DMS 273 (cell line): ENCODE measurements at regions not wholly inside any gene's neighbourhood (a gene's known extent, or its start where the extent isn't known, plus 50 kb on each side); places are given as distances from the start of the nearest gene placed in this dataset.
"Not testable (repeated sequence)": the region's sequence is repeated elsewhere in the genome, so short reads cannot be mapped to it uniquely, and the experiment has no call there.

Experiments used
- DNase-seq: peaks from one replicate; lab custom pipeline; 2025; ENCODE audit not compliant: unreplicated experiment; lab: John Stamatoyannopoulos, UW

GRCh38 chr5:28400076-28400475, 1361.7 kb upstream of the CDH9 start:
- no peak for DNase-seq

GRCh38 chr5:28399211-28399610, 1360.8 kb upstream of the CDH9 start:
- no peak for DNase-seq

DNA sequence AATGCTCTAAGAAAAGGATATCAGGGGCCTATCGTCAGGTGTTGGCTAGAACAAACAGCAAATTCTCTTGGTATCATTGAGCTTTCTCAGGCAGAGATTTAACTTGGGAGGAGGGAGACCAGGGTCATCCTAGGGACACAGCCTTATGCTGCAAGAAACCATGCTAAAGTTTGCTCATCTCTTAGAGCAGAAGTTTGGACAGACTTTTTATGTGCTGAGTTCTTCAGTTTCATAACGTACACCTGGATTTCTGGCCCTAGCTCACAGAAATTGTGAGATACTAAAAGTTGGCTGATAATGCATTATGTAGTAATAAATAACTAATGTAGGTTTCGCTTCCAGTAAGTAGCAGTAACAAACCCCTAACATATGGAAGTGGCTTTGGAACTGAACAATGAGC, 1359.8 kb upstream of the CDH9 start:
- DNase-seq: no peak

DNA sequence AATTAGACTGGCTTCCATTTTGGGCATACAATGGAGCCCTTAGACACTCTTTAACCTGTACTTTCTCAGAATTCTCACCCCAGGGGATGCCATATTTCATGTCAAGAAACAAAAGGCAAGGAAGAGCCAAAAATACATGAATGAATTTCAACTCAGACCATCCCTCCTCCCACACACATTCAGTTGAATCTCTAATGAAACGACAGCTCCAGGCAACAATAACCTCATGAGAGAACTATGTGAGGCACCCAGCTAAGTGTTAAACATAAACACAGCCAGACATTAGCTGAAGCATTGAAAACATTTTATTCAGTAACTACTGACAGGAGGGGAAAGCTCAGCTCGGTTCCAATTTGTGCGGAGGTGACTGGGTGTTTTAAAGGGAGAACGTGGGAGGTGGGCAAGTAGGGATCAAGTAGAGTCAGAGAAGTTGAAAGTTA, 1359.1 kb upstream of the CDH9 start:
- DNase-seq: no peak

DNA sequence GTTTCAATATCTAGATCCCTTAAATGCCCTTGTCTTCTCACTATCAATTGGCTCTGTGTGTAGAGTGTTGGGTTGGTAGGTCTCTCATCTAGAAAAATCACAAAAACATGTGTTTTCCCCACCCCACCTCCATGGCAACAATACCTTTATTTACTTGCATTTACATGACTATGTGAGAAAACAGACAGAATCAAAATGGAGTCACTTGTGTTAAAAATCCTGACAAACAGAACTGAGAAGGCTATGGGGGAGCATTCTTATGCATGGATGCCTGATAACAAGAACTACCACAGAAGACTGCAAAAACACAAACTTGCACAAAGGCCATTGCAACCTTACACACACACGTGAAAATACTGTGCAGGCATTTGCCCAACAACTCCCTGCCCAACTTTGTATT, 1352.9 kb upstream of the CDH9 start:
- DNase-seq: no peak

DNA sequence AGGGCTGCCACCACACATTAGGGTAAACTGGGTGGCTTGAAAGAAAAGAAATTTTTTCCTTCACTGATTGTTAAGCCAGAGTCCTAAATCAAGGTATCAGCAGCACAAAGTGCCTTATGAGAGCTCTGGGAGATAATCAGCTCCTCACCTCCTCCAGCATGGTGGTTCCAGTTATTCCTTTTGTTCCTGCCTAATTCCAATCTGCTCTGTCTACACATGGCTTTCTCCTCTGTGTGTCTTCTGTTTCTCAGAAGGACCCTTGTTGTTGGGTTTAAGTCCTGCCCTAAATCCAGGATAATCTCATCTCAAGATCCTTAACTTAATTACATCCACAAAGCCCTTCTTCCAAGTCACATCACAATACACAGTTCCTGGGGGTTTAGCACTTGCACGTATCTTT, 1352.0 kb upstream of the CDH9 start:
- no peak for DNase-seq

GRCh38 chr5:28389727-28390126, 1351.3 kb upstream of the CDH9 start:
- DNase-seq: not testable (repeated sequence)

DNA sequence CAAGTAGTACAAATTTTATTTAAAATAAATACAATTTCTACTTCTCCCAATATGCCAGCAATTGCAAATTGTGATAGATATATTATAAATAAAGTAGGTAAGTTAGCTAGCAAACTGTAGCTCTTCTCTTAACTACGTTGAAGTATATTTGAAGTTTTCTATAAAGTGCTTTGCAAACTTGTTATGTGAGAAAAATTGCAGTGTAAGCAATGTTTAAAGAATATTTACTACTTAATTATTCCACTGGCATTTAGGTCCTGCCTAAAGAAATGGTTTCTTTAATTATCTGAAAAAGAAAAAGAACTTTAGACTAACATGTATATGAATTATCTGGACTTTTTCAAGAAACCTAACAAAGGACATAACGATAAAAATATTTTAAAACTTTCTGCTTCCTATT, 1350.0 kb upstream of the CDH9 start:
- no peak for DNase-seq

DNA sequence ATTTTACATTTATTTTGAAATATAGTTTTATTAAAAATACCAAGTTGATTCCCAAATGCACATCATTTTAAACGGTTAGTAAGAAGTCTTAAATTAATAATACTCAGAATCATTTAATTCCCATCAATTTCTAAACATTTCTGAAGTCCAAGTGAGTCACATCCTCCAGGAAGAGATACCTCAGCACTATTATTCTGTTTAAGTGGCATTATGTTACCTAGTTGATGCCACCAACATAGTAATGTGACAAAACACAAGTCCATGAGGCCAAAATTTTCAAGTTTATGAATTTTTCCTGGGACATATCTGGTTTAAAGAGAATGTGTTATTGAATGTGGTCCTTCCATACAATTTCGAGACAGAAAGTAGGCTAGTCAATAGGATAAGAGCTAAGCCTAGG, 1348.3 kb upstream of the CDH9 start:
- no peak for DNase-seq

- no peak for DNase-seq
These were observed 1341.8 kb upstream of the CDH9 start for GRCh38 chr5:28380167-28380566.

DNA sequence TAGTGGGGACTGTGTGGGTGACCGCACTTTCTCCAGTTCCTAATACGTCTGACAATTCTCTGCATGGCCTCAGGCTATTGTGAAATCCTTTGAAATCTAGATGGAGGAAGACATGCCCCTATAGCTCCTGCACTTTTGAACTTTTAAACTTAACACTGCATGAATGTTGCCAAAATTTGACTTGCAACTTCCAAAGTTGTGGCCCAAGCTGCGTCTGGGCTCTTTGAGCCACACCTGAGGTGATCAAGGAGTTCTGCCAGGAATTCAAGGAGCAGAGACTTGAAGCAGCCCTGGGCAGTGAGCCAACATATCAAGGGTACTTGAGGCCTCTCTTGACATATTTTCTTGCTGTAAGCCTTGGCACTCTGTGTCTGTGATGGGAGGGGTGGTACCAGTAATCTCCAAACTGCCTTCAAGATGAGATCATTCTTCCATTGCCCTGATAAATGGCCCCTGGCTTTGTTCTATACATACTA, 1336.1 kb upstream of the CDH9 start:
- DNase-seq: no peak

- DNase-seq: no peak
These were observed 1332.5 kb upstream of the CDH9 start for GRCh38 chr5:28370896-28371295.

- DNase-seq: no peak
These were observed 1331.0 kb upstream of the CDH9 start for GRCh38 chr5:28369418-28369817.

DNA sequence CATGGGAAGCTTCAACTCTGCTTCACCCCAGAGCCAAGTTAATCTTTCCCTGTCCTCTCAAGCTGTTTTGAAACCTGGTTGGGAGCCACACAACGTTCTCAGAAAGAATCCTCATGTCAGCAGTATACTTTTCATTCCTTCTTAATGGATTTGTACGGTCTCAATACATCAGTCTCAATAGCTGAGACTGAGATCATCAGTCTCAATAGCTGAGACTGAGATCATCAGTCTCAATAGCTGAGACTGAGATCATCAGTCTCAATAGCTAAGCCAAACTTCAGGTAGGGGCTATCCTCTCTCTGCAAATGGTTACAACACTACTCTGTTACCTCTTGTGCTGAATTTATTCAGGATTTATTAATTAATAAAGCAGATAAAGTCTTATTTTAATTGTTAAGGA, 1317.4 kb upstream of the CDH9 start:
- DNase-seq: no peak

DNA sequence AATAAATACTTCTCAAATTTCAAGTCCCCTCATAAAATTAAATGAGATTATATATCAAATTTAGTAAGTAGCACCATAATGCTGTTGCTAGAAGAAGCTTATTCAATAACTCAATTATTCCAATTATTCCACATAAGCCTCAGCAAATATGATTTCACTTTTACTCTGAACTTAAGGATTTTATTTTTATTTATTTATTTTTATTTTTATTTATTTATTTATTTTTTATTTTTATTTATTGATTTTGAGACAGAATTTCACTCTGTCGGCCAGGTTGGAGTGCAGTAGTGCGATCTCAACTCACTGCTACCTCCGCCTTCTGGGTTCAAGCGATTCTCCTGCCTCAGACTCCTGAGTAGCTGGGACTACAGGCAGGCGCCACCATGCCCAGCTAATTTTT, 1308.3 kb upstream of the CDH9 start:
- no peak for DNase-seq

GRCh38 chr5:28344836-28345433, 1306.5 kb upstream of the CDH9 start:
- DNase-seq: peak; percentile 58

GRCh38 chr5:28329176-28329575, 1290.8 kb upstream of the CDH9 start:
- DNase-seq: no peak

DNA sequence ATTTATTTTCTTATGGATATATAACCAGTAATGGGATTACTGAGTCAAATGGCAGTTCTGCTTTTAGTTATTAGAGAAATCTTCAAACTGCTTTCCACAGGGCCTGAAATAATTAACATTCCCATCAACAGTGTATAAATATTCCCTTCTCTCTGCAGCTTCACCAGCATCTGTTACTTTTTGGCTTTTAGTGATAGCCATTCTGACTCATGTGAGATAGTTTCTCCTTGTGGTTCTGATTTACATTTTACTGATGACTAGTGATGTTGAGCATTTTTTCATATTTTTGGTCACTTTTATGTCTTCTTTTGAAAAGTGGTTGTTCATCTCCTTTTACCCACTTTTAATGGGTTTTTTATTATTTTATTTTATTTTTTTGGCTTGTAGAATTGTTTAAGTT, 1290.3 kb upstream of the CDH9 start:
- no peak for DNase-seq

DNA sequence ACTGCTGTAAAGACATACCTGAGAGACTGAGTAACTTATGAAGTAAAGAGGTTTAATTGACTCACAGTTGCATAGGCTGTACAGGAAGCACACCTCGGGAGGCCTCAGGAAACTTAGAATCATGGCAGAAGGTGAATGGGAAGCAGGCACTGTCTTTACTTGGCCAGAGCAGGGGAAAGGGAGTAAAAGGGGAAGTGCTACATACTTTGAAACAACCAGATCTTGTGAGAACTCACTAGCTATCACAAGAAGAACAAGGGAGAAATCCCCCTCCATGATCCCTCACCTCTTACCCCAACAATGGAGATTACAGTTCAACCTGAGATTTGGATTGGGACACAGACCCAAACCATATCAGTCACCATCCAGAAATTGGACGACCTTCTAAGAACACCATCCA, 1285.8 kb upstream of the CDH9 start:
- DNase-seq: no peak

GRCh38 chr5:28313953-28314352, 1275.6 kb upstream of the CDH9 start:
- no peak for DNase-seq

DNA sequence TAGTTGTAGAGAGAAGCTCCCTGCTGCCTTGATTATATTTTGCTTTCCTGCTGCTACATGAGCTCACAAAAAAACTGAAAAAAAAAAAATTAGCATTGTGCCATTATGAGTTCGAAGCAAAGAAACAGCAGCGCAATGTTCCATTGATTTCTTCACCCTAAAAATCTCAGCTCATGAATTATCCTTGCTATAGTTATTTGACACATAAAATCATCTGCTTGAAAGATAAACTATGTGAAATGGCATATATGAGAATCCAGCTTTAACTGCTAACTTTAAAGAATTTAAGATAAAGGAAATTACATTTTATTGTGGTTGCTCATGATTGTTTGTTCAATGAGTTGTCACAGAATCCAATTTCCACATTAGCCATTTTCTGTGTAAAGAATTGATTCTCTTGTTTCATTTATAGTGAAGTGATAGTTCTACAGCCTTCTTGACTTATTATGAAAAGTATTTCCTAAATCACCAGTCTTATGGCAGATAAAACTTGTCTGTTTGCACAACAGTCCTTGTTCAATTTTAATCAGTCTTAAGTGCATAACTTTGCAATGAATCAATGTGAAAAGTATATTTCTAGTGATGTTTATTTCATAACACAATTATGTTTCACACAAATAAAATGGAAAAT, 1275.0 kb upstream of the CDH9 start:
- DNase-seq: no peak

- DNase-seq: no peak
These were observed 1272.3 kb upstream of the CDH9 start for GRCh38 chr5:28310696-28311095.

- DNase-seq: no peak
These were observed 1267.5 kb upstream of the CDH9 start for GRCh38 chr5:28305891-28306290.
